ENCODE measurements at regions not wholly inside any gene's neighbourhood (a gene's known extent, or its start where the extent isn't known, plus 50 kb on each side); places are given as distances from the start of the nearest gene placed in this dataset.
"Not testable (repeated sequence)": the region's sequence is repeated elsewhere in the genome, so short reads cannot be mapped to it uniquely, and the experiment has no call there.

GRCh38 chr1:120542940-120543339 lies 128.1 kb downstream of the NBPF8 start:
- ATAC-seq, result peak; percentile 10 to 49 (median 36)
- intact Hi-C loops (cut with DNase I); H3K27ac ChIP-seq; DNase-seq; H3K27me3 ChIP-seq; H3K9me3 ChIP-seq; H3K4me3 ChIP-seq; H3K4me1 ChIP-seq: not testable (repeated sequence)
- peaks cover 0 to 52% (median 4%) of the 10 kb centered on the region in 9 donors for H3K36me3 ChIP-seq
- 51% methylated on average over 2 of the region's 2 CpGs; no CpG with 5 or more reads in 3 of the 4 donors for WGBS, 4 donors

DNA sequence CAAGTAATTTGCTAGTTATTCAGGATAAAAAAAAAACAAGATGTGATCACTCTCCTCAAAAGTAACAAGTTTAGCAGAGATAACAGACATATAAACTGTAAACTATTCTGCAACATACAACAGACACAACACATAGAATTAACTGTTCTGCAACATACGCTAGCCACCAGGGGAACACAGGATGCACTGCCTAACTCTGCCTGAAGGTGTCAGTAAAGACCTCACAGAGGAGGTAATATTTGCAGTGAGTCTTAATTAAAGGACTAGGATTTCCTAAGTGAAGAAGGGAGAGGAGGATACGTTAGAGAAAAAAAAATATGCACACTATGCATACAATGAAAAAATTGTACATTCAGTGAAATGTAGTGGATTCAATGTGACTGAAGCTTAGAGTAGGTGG lies 129.6 kb downstream of the NBPF8 start:
- H3K27ac ChIP-seq; intact Hi-C loops (cut with DNase I); H3K27me3 ChIP-seq; H3K4me3 ChIP-seq; H3K9me3 ChIP-seq; H3K4me1 ChIP-seq: not testable (repeated sequence)
- TF ChIP-seq, protein P1, sequence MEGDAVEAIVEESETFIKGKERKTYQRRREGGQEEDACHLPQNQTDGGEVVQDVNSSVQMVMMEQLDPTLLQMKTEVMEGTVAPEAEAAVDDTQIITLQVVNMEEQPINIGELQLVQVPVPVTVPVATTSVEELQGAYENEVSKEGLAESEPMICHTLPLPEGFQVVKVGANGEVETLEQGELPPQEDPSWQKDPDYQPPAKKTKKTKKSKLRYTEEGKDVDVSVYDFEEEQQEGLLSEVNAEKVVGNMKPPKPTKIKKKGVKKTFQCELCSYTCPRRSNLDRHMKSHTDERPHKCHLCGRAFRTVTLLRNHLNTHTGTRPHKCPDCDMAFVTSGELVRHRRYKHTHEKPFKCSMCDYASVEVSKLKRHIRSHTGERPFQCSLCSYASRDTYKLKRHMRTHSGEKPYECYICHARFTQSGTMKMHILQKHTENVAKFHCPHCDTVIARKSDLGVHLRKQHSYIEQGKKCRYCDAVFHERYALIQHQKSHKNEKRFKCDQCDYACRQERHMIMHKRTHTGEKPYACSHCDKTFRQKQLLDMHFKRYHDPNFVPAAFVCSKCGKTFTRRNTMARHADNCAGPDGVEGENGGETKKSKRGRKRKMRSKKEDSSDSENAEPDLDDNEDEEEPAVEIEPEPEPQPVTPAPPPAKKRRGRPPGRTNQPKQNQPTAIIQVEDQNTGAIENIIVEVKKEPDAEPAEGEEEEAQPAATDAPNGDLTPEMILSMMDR (IDR thresholded peaks at IDR 0.05), result peak; percentile 42 to 58 (median 48)
- DNase-seq, result peak in 4 of 5 donors; percentile 44 to 63 (median 52)
- ATAC-seq, result peak in 3 of 4 donors; percentile 81 to 84 (median 82)
- 0 to 12% (median 3%) methylated on average over 1 to 2 of the region's 2 CpGs for WGBS, 4 donors
- peaks cover 0 to 52% (median 4%) of the 10 kb centered on the region in 9 donors for H3K36me3 ChIP-seq

GRCh38 chr1:120550335-120550734 lies 135.5 kb downstream of the NBPF8 start:
- intact Hi-C loops (cut with DNase I); DNase-seq; H3K27me3 ChIP-seq; ATAC-seq; H3K27ac ChIP-seq; H3K4me1 ChIP-seq; H3K9me3 ChIP-seq; H3K4me3 ChIP-seq: not testable (repeated sequence)
- 50 to 55% methylated on average over 1 of the region's 2 CpGs; no CpG with 5 or more reads in 2 of the 4 donors for WGBS, 4 donors
- peaks cover 0 to 26% (median 4%) of the 10 kb centered on the region in 9 donors for H3K36me3 ChIP-seq

- H3K36me3 ChIP-seq, result peaks cover 0 to 15% (median 4%) of the 10 kb centered on the region in 9 donors
- H3K4me1 ChIP-seq; DNase-seq; intact Hi-C loops (cut with DNase I); H3K4me3 ChIP-seq; H3K27me3 ChIP-seq; H3K9me3 ChIP-seq; H3K27ac ChIP-seq; ATAC-seq: not testable (repeated sequence)
Observed at GRCh38 chr1:120552190-120552589, 137.4 kb downstream of the NBPF8 start.

DNA sequence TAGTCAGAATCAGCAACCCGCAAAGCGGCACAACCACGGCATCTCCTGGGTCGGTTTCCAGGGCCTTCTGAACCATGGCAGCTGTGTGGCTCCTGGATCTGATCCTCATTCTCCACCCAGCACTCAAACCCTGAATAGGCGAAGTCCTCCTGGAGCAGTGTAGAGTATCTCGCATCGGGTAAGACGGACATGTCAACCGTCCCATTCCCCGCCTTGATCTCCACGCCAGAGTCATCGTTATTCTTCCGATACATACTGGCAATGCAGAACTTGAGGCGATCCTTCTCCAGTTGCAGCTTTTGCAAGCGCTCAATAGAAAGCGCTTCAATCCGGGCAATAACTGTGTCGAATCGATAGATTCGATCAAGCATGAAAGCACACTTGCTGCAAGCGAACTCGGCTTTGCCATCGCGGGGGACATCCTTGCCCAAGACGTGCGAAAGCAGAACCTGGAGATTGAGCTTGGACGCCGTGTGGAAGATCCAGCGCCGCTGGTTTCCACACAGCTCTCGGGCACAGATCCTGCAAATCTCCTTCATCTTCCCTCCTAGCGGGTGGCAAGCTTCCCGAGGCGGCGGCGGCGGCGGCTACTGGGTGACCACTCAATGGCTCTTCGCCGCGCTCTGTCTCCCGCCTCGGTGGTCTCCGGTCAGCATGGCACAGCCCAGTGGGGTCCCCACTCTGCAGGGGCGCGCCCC lies 142.9 kb downstream of the NBPF8 start:
- intact Hi-C loops (cut with DNase I); H3K4me1 ChIP-seq; H3K9me3 ChIP-seq; H3K27me3 ChIP-seq; H3K36me3 ChIP-seq: not testable (repeated sequence)
- Histone ChIP-seq H3K4me3 (peak overlapping the region in 11 of 12 donors; percentile 34 to 66 (median 55)), H3K27ac (peak overlapping the region in 3 of 12 donors; percentile 25 to 64 (median 46))
- ATAC-seq (peak in 2 of 4 donors; percentile 5 to 21), DNase-seq (peak in 2 of 5 donors; percentile 24 to 48)
- whole genome bisulfite sequencing, 4 donors, result 3 to 31% (median 9%) methylated on average over 6 to 21 of the region's 46 CpGs

- Histone ChIP-seq H3K4me3 (peak overlapping the region in 11 of 12 donors; percentile 34 to 66 (median 55)), H3K27ac (peak overlapping the region in 9 of 12 donors; percentile 17 to 71 (median 64))
- peak; percentile 91 to 97 (median 96) for ATAC-seq
- DNase-seq, result peak; percentile 76 to 88 (median 80)
- WGBS, 4 donors, result 0 to 1% (median 0%) methylated on average over 1 to 45 of the region's 72 CpGs
- H3K4me1 ChIP-seq; H3K36me3 ChIP-seq; H3K27me3 ChIP-seq; intact Hi-C loops (cut with DNase I); H3K9me3 ChIP-seq: not testable (repeated sequence)
- TF ChIP-seq, protein P1 (IDR thresholded peaks at IDR 0.05), result peak in 1 of 12 donors; percentile 3
Observed at GRCh38 chr1:120558303-120559060, 143.6 kb downstream of the NBPF8 start.

- H3K36me3 ChIP-seq; intact Hi-C loops (cut with DNase I); H3K9me3 ChIP-seq; H3K27ac ChIP-seq; H3K4me1 ChIP-seq; DNase-seq; ATAC-seq; H3K27me3 ChIP-seq; H3K4me3 ChIP-seq: not testable (repeated sequence)
- 63 to 72% (median 69%) methylated on average over 3 of the region's 3 CpGs for WGBS, 4 donors
Observed at GRCh38 chr1:120561767-120562166, 146.9 kb downstream of the NBPF8 start.

DNA sequence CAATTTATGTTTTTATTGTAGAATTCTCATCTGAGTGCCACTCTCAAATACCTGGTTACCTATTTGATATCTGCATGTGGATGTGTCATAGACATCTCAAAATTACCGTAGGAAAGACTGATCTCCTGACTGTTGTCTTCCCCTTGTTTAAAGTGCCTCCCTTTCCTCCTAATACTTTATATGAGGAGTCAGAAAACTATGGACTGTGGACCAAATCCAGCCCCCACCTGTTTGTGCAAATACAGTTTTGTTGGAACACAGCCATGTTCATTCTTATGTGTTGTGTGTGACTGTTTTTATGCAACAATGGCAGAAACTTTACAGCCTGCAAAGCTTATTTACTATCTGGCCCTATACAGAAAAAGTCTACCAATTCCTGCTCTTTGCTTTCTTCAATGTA lies 150.6 kb downstream of the NBPF8 start:
- WGBS, 4 donors, result no CpG with 5 or more reads among the region's 1 CpG
- H3K4me3 ChIP-seq; DNase-seq; ATAC-seq; H3K27me3 ChIP-seq; H3K9me3 ChIP-seq; H3K4me1 ChIP-seq; intact Hi-C loops (cut with DNase I); H3K27ac ChIP-seq; H3K36me3 ChIP-seq: not testable (repeated sequence)

GRCh38 chr1:120567620-120568019 lies 152.8 kb downstream of the NBPF8 start:
- H3K4me1 ChIP-seq; H3K9me3 ChIP-seq; H3K27ac ChIP-seq; H3K4me3 ChIP-seq; H3K27me3 ChIP-seq; DNase-seq; H3K36me3 ChIP-seq; ATAC-seq; intact Hi-C loops (cut with DNase I): not testable (repeated sequence)
- WGBS, 4 donors, result no CpG with 5 or more reads among the region's 3 CpGs
